Suprapubic skin (tissue), 3 donors: ENCODE measurements at regions not wholly inside any gene's neighbourhood (a gene's known extent, or its start where the extent isn't known, plus 50 kb on each side); places are given as distances from the start of the nearest gene placed in this dataset.
"Not testable (repeated sequence)": the region's sequence is repeated elsewhere in the genome, so short reads cannot be mapped to it uniquely, and the experiment has no call there.

Source experiments
- CTCF ChIP-seq, 2 donors: fragments of 200-600 bp in 1 of 2; fragments of 450-650 bp in 1 of 2; sonication (generic) in 1 of 2; IDR thresholded peaks; one replicate each; pipeline ENCODE4 v1.5.1; 2016 to 2019; ENCODE audit warnings: antibody characterized with exemption in 2 of 2, mild to moderate bottlenecking in 1 of 2, moderate library complexity in 1 of 2
- EP300 ChIP-seq: sonication (generic); formaldehyde crosslinking; IDR thresholded peaks from one replicate; pipeline ENCODE4 v1.6.1; 2017; ENCODE audit warnings: antibody characterized with exemption
- POLR2A ChIP-seq, 2 donors: fragments of 450-650 bp; IDR thresholded peaks; one replicate each; pipeline ENCODE4 v1.6.1; 2017; ENCODE audit warnings: antibody characterized with exemption in 2 of 2, mild to moderate bottlenecking in 2 of 2, moderate library complexity in 2 of 2

GRCh38 chr13:22959859-22960258, 220.9 kb upstream of the SGCG start:
- not testable (repeated sequence) for TF ChIP-seq CTCF (IDR thresholded peaks at IDR 0.05); EP300; POLR2A (IDR thresholded peaks at IDR 0.05)
